H9 (cell line): ENCODE measurements at regions not wholly inside any gene's neighbourhood (a gene's known extent, or its start where the extent isn't known, plus 50 kb on each side); places are given as distances from the start of the nearest gene placed in this dataset.

Experiments
- DNase-seq: peaks from one replicate; pipeline ENCODE4 v3.0.0-alpha.2; 2017
- H2AFZ ChIP-seq: one replicate; pipeline ENCODE4 v1.6.1; 2013; ENCODE audit warnings: mild to moderate bottlenecking, low read length, control low read depth, moderate library complexity
- H2AK5ac ChIP-seq: 2 replicates; pipeline ENCODE4 v1.6.1; 2013; ENCODE audit warnings: low read length, control low read depth, mixed read lengths; ENCODE audit not compliant: insufficient read length
- H2BK120ac ChIP-seq: one replicate; pipeline ENCODE4 v1.6.1; 2013; ENCODE audit warnings: low read depth, mild to moderate bottlenecking, low read length, control low read depth, inconsistent platforms; ENCODE audit not compliant: poor library complexity, severe bottlenecking
- H2BK12ac ChIP-seq: 2 replicates; pipeline ENCODE4 v1.6.1; 2013; ENCODE audit warnings: low read length, control low read depth, mixed read lengths, low read depth; ENCODE audit not compliant: insufficient read length
- H2BK15ac ChIP-seq: 2 replicates; pipeline ENCODE4 v1.6.1; 2013; ENCODE audit warnings: low read depth, low read length, control low read depth
- H2BK20ac ChIP-seq: one replicate; pipeline ENCODE4 v1.6.1; 2013; ENCODE audit warnings: low read depth, mild to moderate bottlenecking, low read length, control low read depth, inconsistent platforms; ENCODE audit not compliant: poor library complexity, severe bottlenecking
- H2BK5ac ChIP-seq: 2 replicates; pipeline ENCODE4 v1.6.1; 2013; ENCODE audit warnings: low read length, control low read depth, mixed read lengths; ENCODE audit not compliant: insufficient read length
- H3K14ac ChIP-seq: 2 replicates; pipeline ENCODE4 v1.6.1; 2013; ENCODE audit warnings: low read length, control low read depth; ENCODE audit not compliant: insufficient read depth
- H3K18ac ChIP-seq: 2 replicates; pipeline ENCODE4 v1.6.1; 2013; ENCODE audit warnings: low read depth, mild to moderate bottlenecking, mixed read lengths, low read length, control low read depth; ENCODE audit not compliant: insufficient read length
- H3K23ac ChIP-seq: 2 replicates; pipeline ENCODE4 v1.6.1; 2013; ENCODE audit warnings: low read length, control low read depth, mixed read lengths, low read depth; ENCODE audit not compliant: insufficient read length
- H3K23me2 ChIP-seq: 2 replicates; pipeline ENCODE4 v1.6.1; 2013; ENCODE audit warnings: low read depth, mild to moderate bottlenecking, mixed read lengths, low read length, control low read depth; ENCODE audit not compliant: insufficient read length, poor library complexity, severe bottlenecking
- H3K27ac ChIP-seq: 2 replicates; pipeline ENCODE4 v1.5.1; 2013; ENCODE audit warnings: low read length, control low read depth, mixed read lengths, low read depth; ENCODE audit not compliant: insufficient read length
- H3K27me3 ChIP-seq: 2 replicates; pipeline ENCODE4 v1.6.1; 2013; ENCODE audit warnings: low read length, control low read depth, inconsistent platforms; ENCODE audit not compliant: insufficient read depth
- H3K4ac ChIP-seq: 2 replicates; pipeline ENCODE4 v1.6.1; 2013; ENCODE audit warnings: low read depth, mild to moderate bottlenecking, control low read depth, inconsistent platforms, low read length, moderate library complexity
- H3K4me1 ChIP-seq: 2 replicates; pipeline ENCODE4 v1.6.1; 2013; ENCODE audit warnings: low read length, control low read depth, inconsistent platforms; ENCODE audit not compliant: insufficient read depth
- H3K4me2 ChIP-seq: 2 replicates; pipeline ENCODE4 v1.6.1; 2013; ENCODE audit warnings: low read length, control low read depth, mixed read lengths; ENCODE audit not compliant: insufficient read length, insufficient read depth
- H3K56ac ChIP-seq: 2 replicates; pipeline ENCODE4 v1.6.1; 2013; ENCODE audit warnings: low read depth, mild to moderate bottlenecking, mixed read lengths, low read length, control low read depth; ENCODE audit not compliant: insufficient read length
- H3K79me1 ChIP-seq: 2 replicates; pipeline ENCODE4 v1.6.1; 2013; ENCODE audit warnings: low read depth, mild to moderate bottlenecking, moderate library complexity, low read length, control low read depth, inconsistent platforms; ENCODE audit not compliant: insufficient read depth, poor library complexity, severe bottlenecking
- H3K79me2 ChIP-seq: 2 replicates; pipeline ENCODE4 v1.6.1; 2013; ENCODE audit warnings: low read length, control low read depth, inconsistent platforms; ENCODE audit not compliant: insufficient read depth
- H3K9ac ChIP-seq: 2 replicates; pipeline ENCODE4 v1.6.1; 2013; ENCODE audit warnings: low read length, control low read depth, mixed read lengths; ENCODE audit not compliant: insufficient read length; ENCODE audit errors: extremely low read depth
- H3K9me3 ChIP-seq: one replicate; pipeline ENCODE4 v1.6.1; 2013; ENCODE audit warnings: low read depth, low read length, inconsistent platforms; ENCODE audit not compliant: control insufficient read depth
- H3T11ph ChIP-seq: one replicate; pipeline ENCODE4 v1.6.1; 2013; ENCODE audit warnings: mild to moderate bottlenecking, low read length, control low read depth, inconsistent platforms
- H4K20me1 ChIP-seq: one replicate; pipeline ENCODE4 v1.6.1; 2013; ENCODE audit not compliant: control insufficient read depth, insufficient read length, insufficient read depth
- H4K5ac ChIP-seq: 2 replicates; pipeline ENCODE4 v1.6.1; 2013; ENCODE audit warnings: low read depth, mild to moderate bottlenecking, mixed read lengths, low read length, control low read depth; ENCODE audit not compliant: insufficient read length
- H4K8ac ChIP-seq: replicated peaks from 2 replicates; pipeline ENCODE4 v1.6.1; 2013; ENCODE audit warnings: low read length, control low read depth, mixed read lengths, low read depth; ENCODE audit not compliant: insufficient read length
- H4K91ac ChIP-seq: 2 replicates; pipeline ENCODE4 v1.6.1; 2013; ENCODE audit warnings: low read depth, mild to moderate bottlenecking, moderate library complexity, mixed read lengths, low read length, control low read depth; ENCODE audit not compliant: insufficient read length
- H3K27ac Mint-ChIP-seq, 3 experiments: 2 replicates in 2 of 3; 3 replicates in 1 of 3; pipeline ENCODE4 v1.8.0; 2020 to 2021; ENCODE audit warnings: mixed read lengths in 3 of 3, mild to moderate bottlenecking in 1 of 3, moderate library complexity in 1 of 3
- H3K27me3 Mint-ChIP-seq: 2 replicates; pipeline ENCODE4 v1.8.0; 2021; ENCODE audit warnings: low read depth, mild to moderate bottlenecking, moderate library complexity, mixed read lengths
- H3K36me3 Mint-ChIP-seq, 3 experiments: 2 replicates in 2 of 3; 3 replicates in 1 of 3; pipeline ENCODE4 v1.8.0; 2020 to 2021; ENCODE audit warnings: low read depth in 3 of 3, mixed read lengths in 3 of 3; ENCODE audit not compliant: insufficient read depth in 1 of 3
- H3K4me1 Mint-ChIP-seq, 2 experiments: 2 replicates each; pipeline ENCODE4 v1.8.0; 2020; ENCODE audit warnings: mixed read lengths in 2 of 2
- H3K4me3 Mint-ChIP-seq, 2 experiments: 2 replicates in 1 of 2; 3 replicates in 1 of 2; pipeline ENCODE4 v1.8.0; 2020 to 2021; ENCODE audit warnings: mild to moderate bottlenecking in 2 of 2, mixed read lengths in 2 of 2, moderate library complexity in 1 of 2
- H3K9me3 Mint-ChIP-seq, 2 experiments: 2 replicates in 1 of 2; 3 replicates in 1 of 2; pipeline ENCODE4 v1.8.0; 2020; ENCODE audit warnings: mild to moderate bottlenecking in 2 of 2, mixed read lengths in 2 of 2, moderate library complexity in 1 of 2
- WGBS: extraction: QIAGEN DNeasy Blood & Tissue Kit; methylation state at CpG from one replicate; pipeline ENCODE4 v1.1.7; 2013; ENCODE audit warnings: missing lambda C conversion rate, low lambda C conversion rate, mixed read lengths; ENCODE audit not compliant: insufficient read length; ENCODE audit errors: extremely low coverage; 5-methylcytosine and 5-hydroxymethylcytosine counted together
- TF ChIP-seq, protein P1 (sequence below): fragments of 200-600 bp; sonication (generic); conservative IDR thresholded peaks from 3 replicates; pipeline ENCODE4 v1.8.0; 2021; ENCODE audit warnings: antibody characterized with exemption, mild to moderate bottlenecking

DNA sequence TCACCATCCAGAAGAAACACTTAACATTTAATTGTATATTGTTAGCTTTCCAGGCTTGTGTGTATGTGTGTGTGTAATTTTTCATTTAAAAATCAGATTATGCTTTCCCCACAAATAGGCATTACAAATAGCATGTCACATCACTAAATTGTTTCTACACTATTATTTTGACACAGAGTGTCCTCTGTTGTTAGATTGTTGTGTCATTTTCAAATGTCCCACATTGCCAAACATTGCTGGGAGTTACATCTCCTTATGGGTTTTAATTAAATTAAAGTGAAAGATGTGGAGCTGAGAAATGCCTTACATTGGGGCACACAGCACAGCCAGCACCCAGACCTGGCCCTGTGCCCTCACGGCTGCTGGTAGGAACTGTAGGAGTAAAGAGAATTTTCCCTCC, 295.6 kb downstream of the ZEB1 start:
- no CpG with 5 or more reads among the region's 1 CpG for WGBS
- H2AFZ ChIP-seq = no peak overlapping the region
- H3K4me1 Mint-ChIP-seq = peaks cover 9 to 10% of the 10 kb centered on the region in 2 experiments
- no peak overlapping the region for H3K27ac ChIP-seq
- no peak overlapping the region for H3K4me2 ChIP-seq
- no peak overlapping the region for H4K8ac ChIP-seq
- no peak overlapping the region for H3K56ac ChIP-seq
- H3K9me3 ChIP-seq = no peaks in the 10 kb centered on the region
- no peak overlapping the region for H2BK12ac ChIP-seq
- no peak overlapping the region for H3K4me3 Mint-ChIP-seq
- H4K20me1 ChIP-seq = no peaks in the 10 kb centered on the region
- H3K14ac ChIP-seq = no peak overlapping the region
- peaks cover 3 to 8% (median 5%) of the 10 kb centered on the region in 3 experiments; a peak in 4 of 7 replicates for H3K36me3 Mint-ChIP-seq
- no peak overlapping the region for H2BK5ac ChIP-seq
- TF ChIP-seq, protein P1, sequence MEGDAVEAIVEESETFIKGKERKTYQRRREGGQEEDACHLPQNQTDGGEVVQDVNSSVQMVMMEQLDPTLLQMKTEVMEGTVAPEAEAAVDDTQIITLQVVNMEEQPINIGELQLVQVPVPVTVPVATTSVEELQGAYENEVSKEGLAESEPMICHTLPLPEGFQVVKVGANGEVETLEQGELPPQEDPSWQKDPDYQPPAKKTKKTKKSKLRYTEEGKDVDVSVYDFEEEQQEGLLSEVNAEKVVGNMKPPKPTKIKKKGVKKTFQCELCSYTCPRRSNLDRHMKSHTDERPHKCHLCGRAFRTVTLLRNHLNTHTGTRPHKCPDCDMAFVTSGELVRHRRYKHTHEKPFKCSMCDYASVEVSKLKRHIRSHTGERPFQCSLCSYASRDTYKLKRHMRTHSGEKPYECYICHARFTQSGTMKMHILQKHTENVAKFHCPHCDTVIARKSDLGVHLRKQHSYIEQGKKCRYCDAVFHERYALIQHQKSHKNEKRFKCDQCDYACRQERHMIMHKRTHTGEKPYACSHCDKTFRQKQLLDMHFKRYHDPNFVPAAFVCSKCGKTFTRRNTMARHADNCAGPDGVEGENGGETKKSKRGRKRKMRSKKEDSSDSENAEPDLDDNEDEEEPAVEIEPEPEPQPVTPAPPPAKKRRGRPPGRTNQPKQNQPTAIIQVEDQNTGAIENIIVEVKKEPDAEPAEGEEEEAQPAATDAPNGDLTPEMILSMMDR = no peak
- H4K5ac ChIP-seq = no peak overlapping the region
- no peak overlapping the region for H3T11ph ChIP-seq
- no peaks in the 10 kb centered on the region for H3K27me3 Mint-ChIP-seq
- no peak overlapping the region for H3K9ac ChIP-seq
- H3K23me2 ChIP-seq = no peaks in the 10 kb centered on the region
- no peak overlapping the region for H2BK20ac ChIP-seq
- no peaks in the 10 kb centered on the region for H3K79me2 ChIP-seq
- no peaks in the 10 kb centered on the region for H3K79me1 ChIP-seq
- H4K91ac ChIP-seq = no peak overlapping the region
- H3K27me3 ChIP-seq = no peaks in the 10 kb centered on the region
- 0 out of 2 replicates have a peak, but pooled peaks cover under 1% of the 10 kb centered on the region for H3K4me1 ChIP-seq
- H2BK120ac ChIP-seq = no peak overlapping the region
- H3K18ac ChIP-seq = no peak overlapping the region
- no peak overlapping the region for H3K4ac ChIP-seq
- no peak overlapping the region for H3K23ac ChIP-seq
- peaks cover 6 to 10% of the 10 kb centered on the region in 2 experiments for H3K9me3 Mint-ChIP-seq
- H3K27ac Mint-ChIP-seq = no peak overlapping the region
- no peak overlapping the region for H2AK5ac ChIP-seq
- DNase-seq = no peak
- H2BK15ac ChIP-seq = no peak overlapping the region
